T-helper 9 cell (primary cell): ENCODE measurements at regions not wholly inside any gene's neighbourhood (a gene's known extent, or its start where the extent isn't known, plus 50 kb on each side); places are given as distances from the start of the nearest gene placed in this dataset.

Experiments used
- DNase-seq: peaks from one replicate; pipeline ENCODE4 v3.0.0-alpha.2; 2020

- DNase-seq = no peak
Observed at GRCh38 chr3:124420392-124420791, 309.9 kb upstream of the UMPS start.

- no peak for DNase-seq
Observed at GRCh38 chr3:124422805-124423204, 307.4 kb upstream of the UMPS start.

- DNase-seq = no peak
Observed at GRCh38 chr3:124424396-124424795, 305.9 kb upstream of the UMPS start.

- no peak for DNase-seq
Observed at GRCh38 chr3:124425972-124426371, 304.3 kb upstream of the UMPS start.

GRCh38 chr3:124428372-124429128 lies 301.7 kb upstream of the UMPS start:
- DNase-seq = no peak

GRCh38 chr3:124429129-124429815 lies 301.0 kb upstream of the UMPS start:
- DNase-seq = no peak

- DNase-seq = no peak
Observed at GRCh38 chr3:124431331-124431994, 298.8 kb upstream of the UMPS start.

GRCh38 chr3:124434176-124434575 lies 296.1 kb upstream of the UMPS start:
- no peak for DNase-seq

- DNase-seq = no peak
Observed at GRCh38 chr3:124435467-124435866, 294.8 kb upstream of the UMPS start.

- no peak for DNase-seq
Observed at GRCh38 chr3:124438813-124439212, 291.4 kb upstream of the UMPS start.

GRCh38 chr3:124439603-124440002 lies 290.6 kb upstream of the UMPS start:
- DNase-seq = no peak

- no peak for DNase-seq
Observed at GRCh38 chr3:124441766-124442165, 288.5 kb upstream of the UMPS start.

GRCh38 chr3:124442463-124442862 lies 287.8 kb upstream of the UMPS start:
- no peak for DNase-seq

- DNase-seq = no peak
Observed at GRCh38 chr3:124443446-124443845, 286.8 kb upstream of the UMPS start.

- no peak for DNase-seq
Observed at GRCh38 chr3:124444075-124444474, 286.2 kb upstream of the UMPS start.

- DNase-seq = no peak
Observed at GRCh38 chr3:124444896-124445295, 285.4 kb upstream of the UMPS start.

- DNase-seq = no peak
Observed at GRCh38 chr3:124447845-124448244, 282.4 kb upstream of the UMPS start.

- no peak for DNase-seq
Observed at GRCh38 chr3:124448954-124449353, 281.3 kb upstream of the UMPS start.

GRCh38 chr3:124450366-124450765 lies 279.9 kb upstream of the UMPS start:
- no peak for DNase-seq

GRCh38 chr3:124451630-124452317 lies 278.5 kb upstream of the UMPS start:
- DNase-seq = no peak

GRCh38 chr3:124453189-124453588 lies 277.1 kb upstream of the UMPS start:
- DNase-seq = no peak

GRCh38 chr3:124455891-124456290 lies 274.4 kb upstream of the UMPS start:
- DNase-seq = no peak

- no peak for DNase-seq
Observed at GRCh38 chr3:124456506-124456905, 273.7 kb upstream of the UMPS start.
